Caco-2 (cell line): ENCODE measurements at regions not wholly inside any gene's neighbourhood (a gene's known extent, or its start where the extent isn't known, plus 50 kb on each side); places are given as distances from the start of the nearest gene placed in this dataset.

Source experiments
- BruUV-seq: library from RNA; stranded (reverse); fragments of 400-500 nt; replicated peaks from 2 replicates; lab custom pipeline; 2021; lab: Mats Ljungman, UMichigan
- CTCF ChIA-PET: fragments of 300-600 bp; sonication (Branson Sonifier 250); formaldehyde crosslinking; loops from one replicate; lab custom pipeline; 2022; ENCODE audit warnings: antibody characterized with exemption; lab: Charles Lee
- POLR2A ChIA-PET: fragments of 300-600 bp; sonication (Branson Sonifier 250); formaldehyde crosslinking; loops from one replicate; lab custom pipeline; 2022; ENCODE audit warnings: antibody characterized with exemption; lab: Charles Lee
- DNase-seq, 2 experiments: peaks; one replicate each; pipeline versions ENCODE4 v3.0.0 to v3.0.0-alpha.2; 2020 to 2022
- H3K27me3 ChIP-seq: replicated peaks from 2 replicates; pipeline ENCODE4 v1.6.0; 2011; ENCODE audit warnings: low read length; ENCODE audit not compliant: control insufficient read depth, insufficient read depth
- H3K36me3 ChIP-seq: 2 replicates; pipeline ENCODE4 v1.5.1; 2011; ENCODE audit warnings: low read length; ENCODE audit not compliant: control insufficient read depth, insufficient read depth
- H3K4me1 ChIP-seq: fragments of 250-450 bp; sonication (Bioruptor Pico); 2 replicates; pipeline ENCODE4 v1.5.1; 2020; ENCODE audit warnings: mild to moderate bottlenecking
- H3K4me3 ChIP-seq: 2 replicates; pipeline ENCODE4 v1.5.1; 2011; ENCODE audit warnings: low read depth, mild to moderate bottlenecking, control low read depth, low read length
- H3K9me3 ChIP-seq: fragments of 250-450 bp; sonication (Bioruptor Pico); 2 replicates; pipeline ENCODE4 v1.5.1; 2020; ENCODE audit warnings: mild to moderate bottlenecking, moderate library complexity
- H3K27ac Mint-ChIP-seq: one replicate; pipeline ENCODE4 v1.8.0; 2022; ENCODE audit warnings: mixed read lengths; ENCODE audit not compliant: unreplicated experiment
- H3K27me3 Mint-ChIP-seq: one replicate; pipeline ENCODE4 v1.8.0; 2022; ENCODE audit warnings: mixed read lengths; ENCODE audit not compliant: insufficient read depth, unreplicated experiment
- H3K36me3 Mint-ChIP-seq: one replicate; pipeline ENCODE4 v1.8.0; 2022; ENCODE audit warnings: mild to moderate bottlenecking, mixed read lengths; ENCODE audit not compliant: insufficient read depth, unreplicated experiment
- H3K4me1 Mint-ChIP-seq: one replicate; pipeline ENCODE4 v1.8.0; 2022; ENCODE audit warnings: low read depth, mixed read lengths; ENCODE audit not compliant: unreplicated experiment
- H3K4me3 Mint-ChIP-seq: one replicate; pipeline ENCODE4 v1.8.0; 2022; ENCODE audit warnings: mild to moderate bottlenecking, moderate library complexity, mixed read lengths; ENCODE audit not compliant: unreplicated experiment
- H3K9me3 Mint-ChIP-seq: one replicate; pipeline ENCODE4 v1.8.0; 2022; ENCODE audit warnings: mixed read lengths; ENCODE audit not compliant: unreplicated experiment
- intact Hi-C: fragments of 100-400 bp; cut with micrococcal nuclease; formaldehyde crosslinking; loops from one replicate; pipeline ENCODE4 v1.10.0; 2022; ENCODE audit not compliant: unreplicated experiment
- TF ChIP-seq, protein P1 (sequence below), 2 experiments: fragments of 200-600 bp in 1 of 2; IDR thresholded peaks; 1 replicate in 1 of 2; 2 replicates in 1 of 2; pipeline versions ENCODE4 v1.5.1 to v1.8.0; 2011 to 2022; ENCODE audit warnings: antibody characterized with exemption in 1 of 2, control low read depth in 1 of 2, inconsistent platforms in 1 of 2, low read depth in 1 of 2, low read length in 1 of 2, mild to moderate bottlenecking in 1 of 2, moderate library complexity in 1 of 2; ENCODE audit not compliant: insufficient read depth in 1 of 2, severe bottlenecking in 1 of 2, unreplicated experiment in 1 of 2

DNA sequence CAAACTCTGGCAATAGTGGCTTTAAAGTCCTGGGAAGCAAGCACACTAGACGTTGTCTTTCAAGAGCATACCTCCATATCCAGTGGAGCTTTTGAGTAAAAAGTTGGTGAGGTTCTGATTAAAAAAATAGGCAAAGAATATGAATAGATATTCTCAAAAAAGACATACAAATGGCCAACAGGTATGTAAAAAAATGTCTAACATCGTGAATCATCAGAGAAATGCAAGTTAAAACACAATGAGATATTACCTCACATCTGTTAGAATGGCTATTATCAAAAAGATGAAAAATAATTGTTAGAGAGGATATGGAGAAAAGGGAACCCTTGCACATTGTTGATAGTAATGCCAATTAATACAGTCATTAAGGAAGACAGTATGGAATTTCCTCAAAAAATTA, 407.1 kb downstream of the MDFIC start:
- Histone ChIP-seq H3K27me3 (no peaks in the 10 kb centered on the region), H3K4me1 (no peaks in the 10 kb centered on the region), H3K36me3 (no peaks in the 10 kb centered on the region), H3K9me3 (no peaks in the 10 kb centered on the region), H3K4me3 (no peak overlapping the region)
- Mint-ChIP-seq H3K4me1 (no peaks in the 10 kb centered on the region), H3K36me3 (no peaks in the 10 kb centered on the region), H3K27ac (no peak overlapping the region), H3K9me3 (no peaks in the 10 kb centered on the region), H3K27me3 (no peaks in the 10 kb centered on the region), H3K4me3 (no peak overlapping the region)
- DNase-seq = no peak
- CTCF ChIA-PET = no interaction called here
- no TSS peak for BruUV-seq
- intact Hi-C loops = no loop called here
- TF ChIP-seq, protein P1, sequence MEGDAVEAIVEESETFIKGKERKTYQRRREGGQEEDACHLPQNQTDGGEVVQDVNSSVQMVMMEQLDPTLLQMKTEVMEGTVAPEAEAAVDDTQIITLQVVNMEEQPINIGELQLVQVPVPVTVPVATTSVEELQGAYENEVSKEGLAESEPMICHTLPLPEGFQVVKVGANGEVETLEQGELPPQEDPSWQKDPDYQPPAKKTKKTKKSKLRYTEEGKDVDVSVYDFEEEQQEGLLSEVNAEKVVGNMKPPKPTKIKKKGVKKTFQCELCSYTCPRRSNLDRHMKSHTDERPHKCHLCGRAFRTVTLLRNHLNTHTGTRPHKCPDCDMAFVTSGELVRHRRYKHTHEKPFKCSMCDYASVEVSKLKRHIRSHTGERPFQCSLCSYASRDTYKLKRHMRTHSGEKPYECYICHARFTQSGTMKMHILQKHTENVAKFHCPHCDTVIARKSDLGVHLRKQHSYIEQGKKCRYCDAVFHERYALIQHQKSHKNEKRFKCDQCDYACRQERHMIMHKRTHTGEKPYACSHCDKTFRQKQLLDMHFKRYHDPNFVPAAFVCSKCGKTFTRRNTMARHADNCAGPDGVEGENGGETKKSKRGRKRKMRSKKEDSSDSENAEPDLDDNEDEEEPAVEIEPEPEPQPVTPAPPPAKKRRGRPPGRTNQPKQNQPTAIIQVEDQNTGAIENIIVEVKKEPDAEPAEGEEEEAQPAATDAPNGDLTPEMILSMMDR (IDR thresholded peaks at IDR 0.05; ENCODE audit: insufficient read depth in 1 of 2, low read depth in 1 of 2, low read length in 1 of 2, severe bottlenecking in 1 of 2, unreplicated experiment in 1 of 2) = no peak
- POLR2A ChIA-PET = no interaction called here

DNA sequence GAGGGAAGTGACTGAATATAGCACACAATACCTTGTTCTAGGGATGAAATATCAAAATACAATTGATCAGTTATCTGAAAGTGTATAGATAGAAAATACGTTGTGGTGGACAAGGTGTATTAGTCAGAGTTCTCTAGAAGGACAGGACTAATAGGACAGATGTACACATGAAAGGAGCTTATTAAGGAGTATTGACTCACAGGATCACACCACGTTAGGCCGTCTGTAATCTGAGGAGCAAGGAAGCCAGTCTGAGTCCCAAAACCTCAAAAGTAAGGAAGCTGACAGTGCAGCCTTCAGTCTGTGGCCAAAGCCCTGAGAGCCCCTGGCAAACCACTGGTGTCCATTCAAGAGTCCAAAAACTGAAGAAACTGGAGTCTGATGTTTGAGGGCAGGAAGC, 406.1 kb downstream of the MDFIC start:
- H3K27me3 ChIP-seq = no peaks in the 10 kb centered on the region
- no peak overlapping the region for H3K4me3 ChIP-seq
- H3K4me1 Mint-ChIP-seq = no peaks in the 10 kb centered on the region
- no peak overlapping the region for H3K27ac Mint-ChIP-seq
- no peak overlapping the region for H3K4me3 Mint-ChIP-seq
- no peaks in the 10 kb centered on the region for H3K27me3 Mint-ChIP-seq
- H3K36me3 Mint-ChIP-seq = no peaks in the 10 kb centered on the region
- no peaks in the 10 kb centered on the region for H3K9me3 Mint-ChIP-seq
- no peaks in the 10 kb centered on the region for H3K9me3 ChIP-seq
- CTCF ChIA-PET = no interaction called here
- BruUV-seq = no TSS peak
- POLR2A ChIA-PET = no interaction called here
- intact Hi-C loops = no loop called here
- no peaks in the 10 kb centered on the region for H3K4me1 ChIP-seq
- H3K36me3 ChIP-seq = no peaks in the 10 kb centered on the region
- DNase-seq = no peak
- TF ChIP-seq, protein P1 (IDR thresholded peaks at IDR 0.05; ENCODE audit: insufficient read depth in 1 of 2, low read depth in 1 of 2, low read length in 1 of 2, severe bottlenecking in 1 of 2, unreplicated experiment in 1 of 2) = no peak

DNA sequence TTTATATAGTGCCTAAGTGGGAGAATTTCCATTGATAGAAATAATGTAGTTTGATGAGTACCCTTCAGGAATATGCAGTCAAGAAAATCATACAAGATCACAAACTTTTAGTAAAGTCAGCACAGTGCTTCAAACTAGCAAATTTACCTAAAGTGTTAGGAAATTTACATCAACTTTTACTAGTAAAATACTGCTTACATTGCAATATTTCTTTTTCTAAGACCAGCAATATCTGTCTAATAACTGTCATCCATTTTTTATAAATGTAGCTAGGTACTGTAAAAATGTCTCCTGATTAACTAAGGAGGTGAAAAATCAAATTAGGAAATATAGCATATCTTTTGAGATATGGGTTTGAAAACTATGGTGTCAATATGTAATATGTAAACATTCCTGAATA, 405.4 kb downstream of the MDFIC start:
- Mint-ChIP-seq H3K4me1 (no peaks in the 10 kb centered on the region), H3K36me3 (no peaks in the 10 kb centered on the region), H3K27ac (no peak overlapping the region), H3K4me3 (no peak overlapping the region), H3K27me3 (no peaks in the 10 kb centered on the region), H3K9me3 (no peaks in the 10 kb centered on the region)
- ChIA-PET CTCF (no interaction called here), POLR2A (no interaction called here)
- no peaks in the 10 kb centered on the region for H3K36me3 ChIP-seq
- intact Hi-C loops = no loop called here
- no peak overlapping the region for H3K4me3 ChIP-seq
- DNase-seq = no peak
- no peaks in the 10 kb centered on the region for H3K27me3 ChIP-seq
- TF ChIP-seq, protein P1 (IDR thresholded peaks at IDR 0.05; ENCODE audit: insufficient read depth in 1 of 2, low read depth in 1 of 2, low read length in 1 of 2, severe bottlenecking in 1 of 2, unreplicated experiment in 1 of 2) = no peak
- BruUV-seq = no TSS peak
- H3K9me3 ChIP-seq = no peaks in the 10 kb centered on the region
- H3K4me1 ChIP-seq = no peaks in the 10 kb centered on the region
